ENCODE measurements at regions not wholly inside any gene's neighbourhood (a gene's known extent, or its start where the extent isn't known, plus 50 kb on each side); places are given as distances from the start of the nearest gene placed in this dataset.

GRCh38 chr13:70529652-70530051, 421.4 kb upstream of the KLHL1 start:
- no peak for TF ChIP-seq CTCF (IDR thresholded peaks at IDR 0.05)
- TF ChIP-seq POLR2A (IDR thresholded peaks at IDR 0.05), result no peak
